Loucy (cell line): ENCODE measurements at regions not wholly inside any gene's neighbourhood (a gene's known extent, or its start where the extent isn't known, plus 50 kb on each side); places are given as distances from the start of the nearest gene placed in this dataset.

Source experiments
- EZH2phosphoT487 ChIP-seq: fragments of 200-600 bp; IDR thresholded peaks from 2 replicates; pipeline ENCODE4 v1.6.1; 2018; ENCODE audit warnings: antibody characterized with exemption, mild to moderate bottlenecking, moderate library complexity, borderline replicate concordance
- TF ChIP-seq, protein P1 (sequence below): fragments of 200-600 bp; sonication (generic); conservative IDR thresholded peaks from 2 replicates; pipeline ENCODE4 v1.5.1; 2014; ENCODE audit warnings: mild to moderate bottlenecking, antibody characterized with exemption, low read length

DNA sequence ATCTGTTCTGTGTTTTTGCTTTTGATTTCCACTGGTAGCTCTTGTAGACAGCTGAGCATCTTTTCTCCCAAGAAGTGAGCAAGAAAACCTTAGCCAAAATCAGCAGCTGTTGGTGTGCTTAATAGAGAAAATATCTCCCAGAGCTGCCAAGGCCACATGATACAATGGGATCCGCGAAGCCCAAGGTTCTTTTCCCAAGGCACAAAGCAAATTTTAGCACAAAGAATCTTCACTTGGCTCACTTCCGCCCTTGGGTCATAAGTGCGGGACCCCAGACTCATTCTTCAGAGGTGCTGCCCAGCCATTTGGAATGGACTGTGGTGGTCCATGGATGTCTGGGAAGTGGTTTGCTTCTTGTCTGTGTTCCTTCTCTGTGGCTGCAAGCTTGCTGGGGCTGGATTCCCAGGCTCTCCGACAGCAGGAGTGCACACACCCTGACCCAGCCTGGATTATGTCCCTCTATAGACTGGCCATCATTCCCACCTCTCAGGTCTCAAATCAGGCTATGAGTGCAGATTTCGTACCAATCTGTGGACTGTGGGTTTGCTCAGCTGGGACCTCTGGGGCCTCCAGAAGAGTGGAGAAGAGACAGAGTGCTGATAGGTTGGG is 93.0 kb upstream of the TMEM72 start:
- TF ChIP-seq, protein P1, sequence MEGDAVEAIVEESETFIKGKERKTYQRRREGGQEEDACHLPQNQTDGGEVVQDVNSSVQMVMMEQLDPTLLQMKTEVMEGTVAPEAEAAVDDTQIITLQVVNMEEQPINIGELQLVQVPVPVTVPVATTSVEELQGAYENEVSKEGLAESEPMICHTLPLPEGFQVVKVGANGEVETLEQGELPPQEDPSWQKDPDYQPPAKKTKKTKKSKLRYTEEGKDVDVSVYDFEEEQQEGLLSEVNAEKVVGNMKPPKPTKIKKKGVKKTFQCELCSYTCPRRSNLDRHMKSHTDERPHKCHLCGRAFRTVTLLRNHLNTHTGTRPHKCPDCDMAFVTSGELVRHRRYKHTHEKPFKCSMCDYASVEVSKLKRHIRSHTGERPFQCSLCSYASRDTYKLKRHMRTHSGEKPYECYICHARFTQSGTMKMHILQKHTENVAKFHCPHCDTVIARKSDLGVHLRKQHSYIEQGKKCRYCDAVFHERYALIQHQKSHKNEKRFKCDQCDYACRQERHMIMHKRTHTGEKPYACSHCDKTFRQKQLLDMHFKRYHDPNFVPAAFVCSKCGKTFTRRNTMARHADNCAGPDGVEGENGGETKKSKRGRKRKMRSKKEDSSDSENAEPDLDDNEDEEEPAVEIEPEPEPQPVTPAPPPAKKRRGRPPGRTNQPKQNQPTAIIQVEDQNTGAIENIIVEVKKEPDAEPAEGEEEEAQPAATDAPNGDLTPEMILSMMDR: no peak
- no peak for TF ChIP-seq EZH2phosphoT487
